Fibroblast of skin of abdomen (primary cell): ENCODE measurements at regions not wholly inside any gene's neighbourhood (a gene's known extent, or its start where the extent isn't known, plus 50 kb on each side); places are given as distances from the start of the nearest gene placed in this dataset.

Experiments used
- DNase-seq: peaks from one replicate; pipeline ENCODE4 v3.0.0-alpha.2; 2013

GRCh38 chr14:98262566-98262965 lies 1009.4 kb downstream of the BCL11B start:
- DNase-seq: no peak

GRCh38 chr14:98269533-98269932 lies 1002.5 kb downstream of the BCL11B start:
- DNase-seq: no peak

- peak; percentile 22 for DNase-seq
These were observed 1001.8 kb downstream of the BCL11B start for GRCh38 chr14:98270201-98270600.

GRCh38 chr14:98274596-98274995 lies 997.4 kb downstream of the BCL11B start:
- no peak for DNase-seq

GRCh38 chr14:98278800-98279199 lies 993.2 kb downstream of the BCL11B start:
- no peak for DNase-seq

- no peak for DNase-seq
These were observed 991.6 kb downstream of the BCL11B start for GRCh38 chr14:98280436-98280835.

GRCh38 chr14:98288825-98289224 lies 983.2 kb downstream of the BCL11B start:
- no peak for DNase-seq

GRCh38 chr14:98290596-98290995 lies 981.4 kb downstream of the BCL11B start:
- DNase-seq: peak; percentile 53

- no peak for DNase-seq
These were observed 979.8 kb downstream of the BCL11B start for GRCh38 chr14:98292191-98292590.

- DNase-seq: peak; percentile 44
These were observed 978.4 kb downstream of the BCL11B start for GRCh38 chr14:98293576-98293975.

- no peak for DNase-seq
These were observed 975.1 kb downstream of the BCL11B start for GRCh38 chr14:98296895-98297294.

- no peak for DNase-seq
These were observed 974.4 kb downstream of the BCL11B start for GRCh38 chr14:98297567-98297966.

GRCh38 chr14:98298481-98299244 lies 973.3 kb downstream of the BCL11B start:
- DNase-seq: peak; percentile 13

- DNase-seq: no peak
These were observed 970.3 kb downstream of the BCL11B start for GRCh38 chr14:98301681-98302080.

- DNase-seq: no peak
These were observed 967.4 kb downstream of the BCL11B start for GRCh38 chr14:98304574-98304973.

- DNase-seq: no peak
These were observed 962.4 kb downstream of the BCL11B start for GRCh38 chr14:98309591-98309990.

- no peak for DNase-seq
These were observed 960.0 kb downstream of the BCL11B start for GRCh38 chr14:98312006-98312405.

GRCh38 chr14:98321841-98322240 lies 950.2 kb downstream of the BCL11B start:
- DNase-seq: no peak

- DNase-seq: peak; percentile 42
These were observed 948.2 kb downstream of the BCL11B start for GRCh38 chr14:98323836-98324235.

- DNase-seq: no peak
These were observed 946.2 kb downstream of the BCL11B start for GRCh38 chr14:98325761-98326160.

- DNase-seq: no peak
These were observed 943.5 kb downstream of the BCL11B start for GRCh38 chr14:98328496-98328895.

GRCh38 chr14:98334186-98334585 lies 937.8 kb downstream of the BCL11B start:
- DNase-seq: no peak

GRCh38 chr14:98341211-98341610 lies 930.8 kb downstream of the BCL11B start:
- no peak for DNase-seq

GRCh38 chr14:98345161-98345560 lies 926.8 kb downstream of the BCL11B start:
- DNase-seq: peak; percentile 65

- DNase-seq: no peak
These were observed 924.3 kb downstream of the BCL11B start for GRCh38 chr14:98347686-98348085.
